ENCODE measurements at regions not wholly inside any gene's neighbourhood (a gene's known extent, or its start where the extent isn't known, plus 50 kb on each side); places are given as distances from the start of the nearest gene placed in this dataset.

GRCh38 chr4:57373991-57374390 is 263.8 kb upstream of the IGFBP7 start:
- DNase-seq, result no peak
- no peaks in the 10 kb centered on the region for H3K9me3 ChIP-seq
- Mint-ChIP-seq H3K36me3 (ENCODE audit: insufficient read depth, unreplicated experiment) (no peaks in the 10 kb centered on the region), H3K9me3 (ENCODE audit: unreplicated experiment) (no peaks in the 10 kb centered on the region), H3K4me3 (ENCODE audit: unreplicated experiment) (no peak overlapping the region), H3K27me3 (ENCODE audit: insufficient read depth, unreplicated experiment) (peaks cover 10% of the 10 kb centered on the region), H3K4me1 (ENCODE audit: low read depth, unreplicated experiment) (no peaks in the 10 kb centered on the region), H3K27ac (ENCODE audit: unreplicated experiment) (no peak overlapping the region)
- intact Hi-C loops (cut with micrococcal nuclease; ENCODE audit: unreplicated experiment), result no loop called here
- TF ChIP-seq CTCF (IDR thresholded peaks at IDR 0.05; ENCODE audit: insufficient read depth in 1 of 2, low read depth in 1 of 2, low read length in 1 of 2, severe bottlenecking in 1 of 2, unreplicated experiment in 1 of 2), result no peak
- POLR2A ChIA-PET, result no interaction called here
- no peaks in the 10 kb centered on the region for H3K4me1 ChIP-seq
- 0 out of 2 replicates have a peak, but pooled peaks cover 1% of the 10 kb centered on the region for H3K27me3 ChIP-seq (replicated peaks; ENCODE audit: control insufficient read depth, insufficient read depth, low read length)
- CTCF ChIA-PET, result interaction anchor here (0.5 kb wide), 1 partner anchor 27 kb away, joined by 4 read pairs; no protein-coding TSS in a partner anchor
- H3K4me3 ChIP-seq (ENCODE audit: low read depth, low read length), result no peak overlapping the region
- no peaks in the 10 kb centered on the region for H3K36me3 ChIP-seq (ENCODE audit: control insufficient read depth, insufficient read depth, low read length)
- BruUV-seq (replicated peaks), result no TSS peak

GRCh38 chr4:57371671-57372070 is 261.5 kb upstream of the IGFBP7 start:
- CTCF ChIA-PET, result no interaction called here
- BruUV-seq (replicated peaks), result no TSS peak
- Mint-ChIP-seq H3K4me1 (ENCODE audit: low read depth, unreplicated experiment) (no peaks in the 10 kb centered on the region), H3K27ac (ENCODE audit: unreplicated experiment) (no peak overlapping the region), H3K4me3 (ENCODE audit: unreplicated experiment) (no peak overlapping the region), H3K27me3 (ENCODE audit: insufficient read depth, unreplicated experiment) (peaks cover 14% of the 10 kb centered on the region), H3K9me3 (ENCODE audit: unreplicated experiment) (no peaks in the 10 kb centered on the region), H3K36me3 (ENCODE audit: insufficient read depth, unreplicated experiment) (no peaks in the 10 kb centered on the region)
- Histone ChIP-seq H3K4me3 (ENCODE audit: low read depth, low read length) (no peak overlapping the region), H3K27me3 (replicated peaks; ENCODE audit: control insufficient read depth, insufficient read depth, low read length) (0 out of 2 replicates have a peak, but pooled peaks cover 1% of the 10 kb centered on the region), H3K4me1 (no peaks in the 10 kb centered on the region), H3K36me3 (ENCODE audit: control insufficient read depth, insufficient read depth, low read length) (no peaks in the 10 kb centered on the region), H3K9me3 (no peaks in the 10 kb centered on the region)
- intact Hi-C loops (cut with micrococcal nuclease; ENCODE audit: unreplicated experiment), result no loop called here
- POLR2A ChIA-PET, result no interaction called here
- no peak for DNase-seq
- TF ChIP-seq CTCF (IDR thresholded peaks at IDR 0.05; ENCODE audit: insufficient read depth in 1 of 2, low read depth in 1 of 2, low read length in 1 of 2, severe bottlenecking in 1 of 2, unreplicated experiment in 1 of 2), result no peak

GRCh38 chr4:57370691-57371090 is 260.5 kb upstream of the IGFBP7 start:
- no peak for TF ChIP-seq CTCF (IDR thresholded peaks at IDR 0.05; ENCODE audit: insufficient read depth in 1 of 2, low read depth in 1 of 2, low read length in 1 of 2, severe bottlenecking in 1 of 2, unreplicated experiment in 1 of 2)
- intact Hi-C loops (cut with micrococcal nuclease; ENCODE audit: unreplicated experiment), result no loop called here

More at GRCh38 chr4:57370691-57371090, 260.5 kb upstream of the IGFBP7 start:
- CTCF ChIA-PET, result no interaction called here
- no peak overlapping the region for H3K27ac Mint-ChIP-seq (ENCODE audit: unreplicated experiment)
- H3K27me3 Mint-ChIP-seq (ENCODE audit: insufficient read depth, unreplicated experiment), result peaks cover 17% of the 10 kb centered on the region
- Histone ChIP-seq H3K9me3 (no peaks in the 10 kb centered on the region), H3K27me3 (replicated peaks; ENCODE audit: control insufficient read depth, insufficient read depth, low read length) (0 out of 2 replicates have a peak, but pooled peaks cover 1% of the 10 kb centered on the region), H3K36me3 (ENCODE audit: control insufficient read depth, insufficient read depth, low read length) (no peaks in the 10 kb centered on the region), H3K4me1 (no peaks in the 10 kb centered on the region), H3K4me3 (ENCODE audit: low read depth, low read length) (no peak overlapping the region)
- H3K4me3 Mint-ChIP-seq (ENCODE audit: unreplicated experiment), result no peak overlapping the region
- no peaks in the 10 kb centered on the region for H3K9me3 Mint-ChIP-seq (ENCODE audit: unreplicated experiment)
- H3K4me1 Mint-ChIP-seq (ENCODE audit: low read depth, unreplicated experiment), result no peaks in the 10 kb centered on the region
- BruUV-seq (replicated peaks), result no TSS peak
- no peaks in the 10 kb centered on the region for H3K36me3 Mint-ChIP-seq (ENCODE audit: insufficient read depth, unreplicated experiment)
- POLR2A ChIA-PET, result no interaction called here
- DNase-seq, result no peak

Data from Caco-2 (cell line).